Neural progenitor cell (in vitro differentiated cells): ENCODE measurements at regions not wholly inside any gene's neighbourhood (a gene's known extent, or its start where the extent isn't known, plus 50 kb on each side); places are given as distances from the start of the nearest gene placed in this dataset.

Experiments
- DNase-seq: peaks from one replicate; pipeline ENCODE4 v3.0.0-alpha.2; 2016; ENCODE audit warnings: low spot score
- H2AFZ ChIP-seq: fragments of 200-600 bp; sonication (generic); replicated peaks from 2 replicates; pipeline ENCODE4 v1.6.1; 2016; ENCODE audit warnings: antibody characterized with exemption
- H3F3A ChIP-seq: fragments of 200-600 bp; sonication (generic); 2 replicates; pipeline ENCODE4 v1.6.1; 2016; ENCODE audit warnings: antibody characterized with exemption, low read depth
- H3K27ac ChIP-seq: fragments of 200-600 bp; sonication (generic); 2 replicates; pipeline ENCODE4 v1.5.1; 2016; ENCODE audit warnings: mild to moderate bottlenecking
- H3K27me3 ChIP-seq: fragments of 200-600 bp; sonication (generic); 2 replicates; pipeline ENCODE4 v1.6.1; 2016; ENCODE audit warnings: mild to moderate bottlenecking, moderate library complexity
- H3K36me3 ChIP-seq: fragments of 200-600 bp; sonication (generic); 2 replicates; pipeline ENCODE4 v1.5.1; 2016
- H3K4me1 ChIP-seq: fragments of 200-600 bp; sonication (generic); 2 replicates; pipeline ENCODE4 v1.6.1; 2016; ENCODE audit warnings: mixed run types
- H3K4me2 ChIP-seq: fragments of 200-600 bp; sonication (generic); 2 replicates; pipeline ENCODE4 v1.6.1; 2016
- H3K4me3 ChIP-seq: fragments of 200-600 bp; sonication (generic); 2 replicates; pipeline ENCODE4 v1.5.1; 2016
- H3K79me2 ChIP-seq: fragments of 200-600 bp; sonication (generic); 2 replicates; pipeline ENCODE4 v1.6.1; 2016; ENCODE audit warnings: low read depth
- H3K9ac ChIP-seq: fragments of 200-600 bp; sonication (generic); 2 replicates; pipeline ENCODE4 v1.6.1; 2016
- H3K9me3 ChIP-seq: fragments of 200-600 bp; sonication (generic); 2 replicates; pipeline ENCODE4 v1.5.1; 2016; ENCODE audit warnings: low read depth
- H4K20me1 ChIP-seq: fragments of 200-600 bp; sonication (generic); 2 replicates; pipeline ENCODE4 v1.6.1; 2016; ENCODE audit warnings: low read depth
- H3K27ac Mint-ChIP-seq: 3 replicates; pipeline ENCODE4 v1.8.0; 2021; ENCODE audit warnings: mixed read lengths
- H3K27me3 Mint-ChIP-seq: 2 replicates; pipeline ENCODE4 v1.8.0; 2022; ENCODE audit warnings: low read depth, mild to moderate bottlenecking, inconsistent platforms, moderate library complexity, mixed read lengths; ENCODE audit not compliant: insufficient read depth
- H3K36me3 Mint-ChIP-seq: 3 replicates; pipeline ENCODE4 v1.8.0; 2021; ENCODE audit warnings: mixed read lengths
- H3K4me1 Mint-ChIP-seq: 3 replicates; pipeline ENCODE4 v1.8.0; 2021; ENCODE audit warnings: mixed read lengths
- H3K4me3 Mint-ChIP-seq: 3 replicates; pipeline ENCODE4 v1.8.0; 2021; ENCODE audit warnings: mild to moderate bottlenecking, moderate library complexity, mixed read lengths
- H3K9me3 Mint-ChIP-seq: 3 replicates; pipeline ENCODE4 v1.8.0; 2020; ENCODE audit warnings: mixed read lengths
- EZH2 ChIP-seq: fragments of 200-600 bp; sonication (generic); IDR thresholded peaks from 2 replicates; pipeline ENCODE4 v1.6.1; 2017; ENCODE audit warnings: antibody characterized with exemption, mild to moderate bottlenecking, moderate library complexity
- EZH2phosphoT487 ChIP-seq: fragments of 200-600 bp; sonication (generic); IDR thresholded peaks from 2 replicates; pipeline ENCODE4 v1.6.1; 2017; ENCODE audit warnings: antibody characterized with exemption
- TF ChIP-seq, protein P1 (sequence below): fragments of 200-600 bp; sonication (generic); IDR thresholded peaks from 2 replicates; pipeline ENCODE4 v1.5.1; 2017; ENCODE audit warnings: antibody characterized with exemption, mild to moderate bottlenecking

DNA sequence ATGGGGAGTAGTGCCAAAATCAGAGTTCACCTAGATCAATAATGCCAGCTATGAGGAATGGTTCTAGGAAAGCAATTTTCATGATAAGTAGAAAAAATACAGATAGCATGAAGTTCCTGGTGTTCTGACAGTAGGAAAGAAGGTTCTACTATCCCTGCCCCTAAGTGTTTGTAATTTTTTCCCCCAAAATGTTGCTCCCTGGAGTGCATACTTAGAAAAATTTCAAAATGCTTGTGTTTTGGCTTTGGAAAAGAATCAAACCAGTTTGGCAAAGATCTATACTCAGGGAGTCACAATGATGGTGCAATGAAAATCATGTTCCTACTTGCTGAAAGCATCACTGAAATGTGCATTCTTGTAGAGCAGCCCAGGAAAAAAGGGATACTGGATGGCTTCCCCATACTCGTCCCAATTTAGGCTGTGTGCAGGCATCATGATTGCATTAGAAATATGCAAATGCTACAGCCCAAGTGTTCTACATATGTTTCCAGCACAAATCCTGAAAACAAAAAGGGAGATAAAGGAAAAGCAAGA, 74.7 kb downstream of the LPAR4 start:
- no peaks in the 10 kb centered on the region for H3K4me1 ChIP-seq
- H3K36me3 ChIP-seq, result no peaks in the 10 kb centered on the region
- H3K9me3 Mint-ChIP-seq, result no peaks in the 10 kb centered on the region
- H4K20me1 ChIP-seq, result no peaks in the 10 kb centered on the region
- H3F3A ChIP-seq, result no peaks in the 10 kb centered on the region
- H3K4me3 ChIP-seq, result no peak overlapping the region
- H3K27me3 ChIP-seq, result no peaks in the 10 kb centered on the region
- no peak overlapping the region for H3K4me2 ChIP-seq
- TF ChIP-seq EZH2phosphoT487 (no peak), EZH2 (no peak)
- TF ChIP-seq, protein P1, sequence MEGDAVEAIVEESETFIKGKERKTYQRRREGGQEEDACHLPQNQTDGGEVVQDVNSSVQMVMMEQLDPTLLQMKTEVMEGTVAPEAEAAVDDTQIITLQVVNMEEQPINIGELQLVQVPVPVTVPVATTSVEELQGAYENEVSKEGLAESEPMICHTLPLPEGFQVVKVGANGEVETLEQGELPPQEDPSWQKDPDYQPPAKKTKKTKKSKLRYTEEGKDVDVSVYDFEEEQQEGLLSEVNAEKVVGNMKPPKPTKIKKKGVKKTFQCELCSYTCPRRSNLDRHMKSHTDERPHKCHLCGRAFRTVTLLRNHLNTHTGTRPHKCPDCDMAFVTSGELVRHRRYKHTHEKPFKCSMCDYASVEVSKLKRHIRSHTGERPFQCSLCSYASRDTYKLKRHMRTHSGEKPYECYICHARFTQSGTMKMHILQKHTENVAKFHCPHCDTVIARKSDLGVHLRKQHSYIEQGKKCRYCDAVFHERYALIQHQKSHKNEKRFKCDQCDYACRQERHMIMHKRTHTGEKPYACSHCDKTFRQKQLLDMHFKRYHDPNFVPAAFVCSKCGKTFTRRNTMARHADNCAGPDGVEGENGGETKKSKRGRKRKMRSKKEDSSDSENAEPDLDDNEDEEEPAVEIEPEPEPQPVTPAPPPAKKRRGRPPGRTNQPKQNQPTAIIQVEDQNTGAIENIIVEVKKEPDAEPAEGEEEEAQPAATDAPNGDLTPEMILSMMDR, result no peak
- H3K4me1 Mint-ChIP-seq, result no peaks in the 10 kb centered on the region
- no peaks in the 10 kb centered on the region for H3K27me3 Mint-ChIP-seq
- no peak overlapping the region for H3K27ac ChIP-seq
- no peaks in the 10 kb centered on the region for H3K36me3 Mint-ChIP-seq
- no peak overlapping the region for H3K4me3 Mint-ChIP-seq
- DNase-seq, result no peak
- no peak overlapping the region for H3K9ac ChIP-seq
- no peak overlapping the region for H3K27ac Mint-ChIP-seq
- H2AFZ ChIP-seq, result no peak overlapping the region
- no peaks in the 10 kb centered on the region for H3K79me2 ChIP-seq
- peaks cover 6% of the 10 kb centered on the region for H3K9me3 ChIP-seq

- H3K4me1 ChIP-seq, result no peaks in the 10 kb centered on the region
- no peak overlapping the region for H3K4me3 Mint-ChIP-seq
- H3K36me3 Mint-ChIP-seq, result no peaks in the 10 kb centered on the region
- H3K4me1 Mint-ChIP-seq, result no peaks in the 10 kb centered on the region
- H3K9ac ChIP-seq, result no peak overlapping the region
- no peak overlapping the region for H2AFZ ChIP-seq
- no peak overlapping the region for H3K27ac Mint-ChIP-seq
- no peak overlapping the region for H3K4me3 ChIP-seq
- no peaks in the 10 kb centered on the region for H4K20me1 ChIP-seq
- no peak overlapping the region for H3K27ac ChIP-seq
- TF ChIP-seq, protein P1, result no peak
- TF ChIP-seq EZH2 (no peak), EZH2phosphoT487 (no peak)
- H3K9me3 ChIP-seq, result peaks cover 6% of the 10 kb centered on the region
- H3K36me3 ChIP-seq, result no peaks in the 10 kb centered on the region
- peaks cover 3% of the 10 kb centered on the region for H3K9me3 Mint-ChIP-seq
- no peaks in the 10 kb centered on the region for H3K79me2 ChIP-seq
- DNase-seq, result no peak
- no peak overlapping the region for H3K4me2 ChIP-seq
- no peaks in the 10 kb centered on the region for H3K27me3 Mint-ChIP-seq
- no peaks in the 10 kb centered on the region for H3F3A ChIP-seq
- H3K27me3 ChIP-seq, result no peaks in the 10 kb centered on the region
Measured at GRCh38 chrX:78831523-78831922, 84.0 kb downstream of the LPAR4 start.

DNA sequence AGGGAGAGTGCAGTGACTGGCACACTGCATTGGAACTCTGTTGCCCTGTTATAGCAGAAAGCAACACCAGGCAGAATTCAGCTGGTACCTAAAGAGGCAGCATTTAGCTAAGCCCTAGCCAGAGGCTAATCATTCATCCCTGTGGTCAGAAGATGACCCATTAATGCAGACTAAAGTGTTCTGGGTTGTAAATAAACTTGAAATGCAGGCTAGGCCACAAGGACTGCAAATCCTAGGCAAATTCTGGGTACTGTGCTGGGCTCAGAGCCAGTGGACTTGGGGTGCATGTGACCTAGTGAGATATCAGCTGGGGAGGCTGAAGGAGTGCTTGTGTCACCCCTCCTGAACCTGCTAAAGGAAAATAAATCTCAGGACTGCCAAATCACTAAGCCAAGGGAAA, 91.2 kb downstream of the LPAR4 start:
- Mint-ChIP-seq H3K36me3 (no peaks in the 10 kb centered on the region), H3K27ac (no peak overlapping the region), H3K9me3 (peaks cover 3% of the 10 kb centered on the region), H3K27me3 (no peaks in the 10 kb centered on the region), H3K4me1 (no peaks in the 10 kb centered on the region), H3K4me3 (no peak overlapping the region)
- TF ChIP-seq, protein P1, result no peak
- no peak for TF ChIP-seq EZH2phosphoT487
- no peak for TF ChIP-seq EZH2
- H3K27me3 ChIP-seq, result no peaks in the 10 kb centered on the region
- DNase-seq, result no peak
- no peak overlapping the region for H2AFZ ChIP-seq
- H3K4me3 ChIP-seq, result no peak overlapping the region
- peaks cover 6% of the 10 kb centered on the region for H3K9me3 ChIP-seq
- H3K27ac ChIP-seq, result no peak overlapping the region
- no peak overlapping the region for H3K4me2 ChIP-seq
- H3F3A ChIP-seq, result no peaks in the 10 kb centered on the region
- no peaks in the 10 kb centered on the region for H3K36me3 ChIP-seq
- no peak overlapping the region for H3K9ac ChIP-seq
- no peaks in the 10 kb centered on the region for H3K4me1 ChIP-seq
- no peaks in the 10 kb centered on the region for H3K79me2 ChIP-seq
- no peaks in the 10 kb centered on the region for H4K20me1 ChIP-seq
